T-helper 2 cell treated with Interferon-gamma antibody and Interleukin-4, amounts not matched to agents 100 ng/mL and 5 ng/mL, for 36 hours (primary cell): ENCODE measurements at regions not wholly inside any gene's neighbourhood (a gene's known extent, or its start where the extent isn't known, plus 50 kb on each side); places are given as distances from the start of the nearest gene placed in this dataset.
"Not testable (repeated sequence)": the region's sequence is repeated elsewhere in the genome, so short reads cannot be mapped to it uniquely, and the experiment has no call there.

Experiments used
- intact Hi-C: fragments of 100-400 bp; cut with micrococcal nuclease; formaldehyde crosslinking; loops from one replicate; pipeline ENCODE4 v1.15.1; 2023

DNA sequence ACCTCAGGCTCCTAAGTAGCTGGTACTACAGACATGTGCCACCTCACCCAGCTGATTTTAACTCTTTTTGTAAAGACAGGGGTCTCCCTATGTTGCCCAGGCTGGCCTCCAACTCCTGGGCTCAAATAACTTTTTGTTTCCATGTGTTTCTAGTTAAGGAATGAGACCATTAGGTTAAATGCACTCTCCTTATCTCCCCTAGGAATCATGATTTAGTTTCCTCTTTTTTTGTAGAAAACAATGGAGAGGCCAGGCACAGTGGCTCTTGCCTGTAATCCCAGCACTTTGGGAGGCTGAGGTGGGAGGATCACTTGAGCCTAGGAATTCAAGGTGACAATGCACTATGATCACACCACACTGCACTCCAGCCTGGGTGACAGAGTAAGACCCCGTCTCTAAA, 198.8 kb upstream of the C2CD4B start:
- intact Hi-C loops: no loop called here

- intact Hi-C loops: no loop called here
Measured at GRCh38 chr15:62365795-62366442, 200.8 kb upstream of the C2CD4B start.

GRCh38 chr15:62369454-62369853, 204.4 kb upstream of the C2CD4B start:
- intact Hi-C loops: no loop called here

GRCh38 chr15:62371683-62372082, 206.6 kb upstream of the C2CD4B start:
- intact Hi-C loops: not testable (repeated sequence)

GRCh38 chr15:62377736-62378480, 212.8 kb upstream of the C2CD4B start:
- intact Hi-C loops: no loop called here

DNA sequence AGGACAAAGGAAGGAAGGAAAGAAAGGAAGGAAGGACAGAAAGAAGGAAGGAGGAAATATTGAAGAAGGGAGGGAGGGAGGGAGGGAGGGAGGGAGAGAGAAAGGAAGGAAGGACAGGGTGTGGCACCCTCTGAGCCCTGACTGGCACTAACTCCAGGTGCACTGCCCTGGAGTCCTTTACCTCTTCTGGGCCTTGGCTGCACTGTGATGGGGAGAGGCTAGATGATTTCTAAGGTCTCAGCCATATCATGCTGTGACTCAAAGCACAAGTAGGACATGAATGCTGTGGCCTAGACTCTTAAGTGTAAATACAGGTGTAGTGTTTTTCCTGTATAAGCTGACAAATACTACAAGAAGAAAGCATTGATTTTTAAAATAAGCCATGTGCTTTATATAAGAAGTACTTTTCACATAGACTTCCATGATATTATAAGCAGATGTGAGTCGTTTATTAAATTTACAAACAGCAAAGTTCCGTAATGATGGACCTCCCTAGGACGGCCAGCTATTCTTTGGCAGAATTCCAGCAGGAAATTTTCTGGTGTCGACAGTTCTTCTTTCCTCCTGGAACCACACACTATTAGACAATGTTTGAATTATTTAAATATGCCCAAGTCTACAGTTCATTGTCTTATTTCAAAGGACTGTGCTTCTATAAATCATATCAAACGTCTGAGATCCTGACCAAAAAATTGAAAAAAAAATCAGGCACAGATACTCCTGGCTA, 213.8 kb upstream of the C2CD4B start:
- intact Hi-C loops: no loop called here

GRCh38 chr15:62380011-62380410, 214.9 kb upstream of the C2CD4B start:
- intact Hi-C loops: no loop called here

GRCh38 chr15:62382046-62382445, 217.0 kb upstream of the C2CD4B start:
- intact Hi-C loops: no loop called here

- intact Hi-C loops: loop anchor here (5.0 kb wide), 1 partner anchor 702 kb away; no protein-coding TSS in a partner anchor
Measured at GRCh38 chr15:62389885-62390790, 225.1 kb upstream of the C2CD4B start, which contains the start of gene TLN2. TSS of gene TLN2 (plus strand) at chr15:62390550.

DNA sequence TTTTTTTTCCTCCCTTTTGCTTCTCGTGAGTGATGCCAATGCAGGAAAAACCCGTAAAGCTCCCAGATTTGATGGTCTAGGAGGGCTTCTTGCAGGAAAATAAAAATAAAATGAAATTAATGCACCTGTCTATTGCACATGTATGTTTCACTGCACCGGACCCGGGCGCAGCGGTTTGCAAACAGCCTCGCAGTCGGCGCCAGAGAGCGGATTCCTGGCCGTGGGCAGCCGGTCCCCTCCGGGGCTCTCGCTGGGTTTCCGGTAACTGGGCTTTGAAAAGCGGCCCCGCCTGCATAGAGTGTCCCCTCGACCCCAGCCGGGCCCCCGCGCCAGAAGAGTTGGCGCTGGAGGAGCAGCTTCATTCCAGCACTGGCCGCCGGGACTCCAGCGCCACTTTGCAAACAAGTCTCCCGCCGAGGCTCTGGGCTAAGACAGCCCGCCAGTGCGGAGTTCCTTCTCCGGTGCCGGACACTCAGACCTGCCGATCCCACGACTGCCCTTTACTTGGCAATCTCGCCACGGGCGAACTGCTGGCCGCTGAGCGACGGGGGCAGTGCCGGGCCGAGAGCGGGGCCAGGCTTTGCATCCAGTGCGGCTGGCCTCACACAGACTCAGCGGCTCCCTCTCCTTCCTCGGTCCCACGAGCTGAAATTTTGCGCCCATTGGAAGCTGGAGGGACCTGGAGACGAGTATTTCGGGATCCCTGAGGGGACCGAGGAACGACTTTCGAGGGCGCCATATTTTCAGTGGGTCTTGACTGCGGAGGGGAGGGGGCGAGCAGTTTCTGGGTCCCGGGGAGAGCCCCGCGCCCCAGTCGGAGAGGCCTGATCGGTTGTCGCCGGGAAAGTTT, 225.9 kb upstream of the C2CD4B start:
- intact Hi-C loops: loop anchor here (5.0 kb wide), 1 partner anchor 701 kb away; no protein-coding TSS in a partner anchor

DNA sequence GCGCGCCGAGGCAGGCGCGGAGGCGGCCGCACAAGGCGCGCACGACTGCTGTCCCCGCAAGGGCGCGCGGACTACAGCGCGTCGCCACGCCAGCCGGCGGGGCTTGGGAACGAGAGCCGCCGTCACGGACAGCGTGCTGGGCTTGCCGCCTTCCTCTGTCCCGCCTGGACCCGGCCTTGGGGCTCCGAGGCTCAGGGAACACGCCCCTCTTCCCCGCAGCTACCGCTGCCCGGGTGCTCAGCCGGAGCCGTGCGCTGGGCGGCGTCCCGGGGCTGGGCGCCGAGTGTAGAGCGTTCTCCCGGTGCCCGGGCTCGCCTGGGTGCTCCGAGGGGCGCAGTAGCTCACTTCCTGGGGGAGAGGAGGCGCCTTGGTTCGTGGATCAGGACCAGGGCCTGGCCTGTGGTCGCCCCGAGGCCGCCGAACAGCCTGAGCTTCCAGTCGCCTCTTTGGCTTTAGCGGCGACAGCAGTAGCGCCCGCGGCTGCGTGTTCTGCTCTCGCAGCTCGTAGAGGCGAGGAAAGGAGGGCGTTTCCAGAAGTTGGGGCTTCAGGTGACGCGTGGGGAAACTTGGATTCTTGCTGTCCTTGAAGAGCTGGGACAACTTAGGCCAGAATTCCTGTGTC, 226.7 kb upstream of the C2CD4B start:
- intact Hi-C loops: loop anchor here (5.0 kb wide), 1 partner anchor 701 kb away; no protein-coding TSS in a partner anchor

DNA sequence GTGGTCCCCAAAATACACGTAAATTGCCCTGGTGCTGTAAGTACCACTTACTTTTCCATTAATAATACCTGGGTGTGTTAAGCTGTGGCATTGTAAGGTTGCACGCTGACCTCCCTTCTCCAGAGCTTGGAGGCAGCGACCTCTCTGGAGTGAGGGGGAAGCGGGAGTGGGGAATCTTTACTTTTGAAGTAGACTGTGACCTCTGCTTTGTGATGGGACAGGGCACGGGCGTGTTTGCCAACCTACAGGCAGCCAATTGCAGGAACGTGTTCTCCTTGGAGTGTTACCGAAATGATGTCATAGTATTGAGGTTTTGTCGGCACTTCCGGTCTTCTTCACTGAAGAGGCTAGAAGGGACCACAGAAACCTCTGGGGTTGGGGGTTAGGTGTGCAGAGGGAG, 227.3 kb upstream of the C2CD4B start:
- intact Hi-C loops: loop anchor here (5.0 kb wide), 1 partner anchor 700 kb away; no protein-coding TSS in a partner anchor

- intact Hi-C loops: loop anchor here (5.0 kb wide), 1 partner anchor 699 kb away; no protein-coding TSS in a partner anchor
Measured at GRCh38 chr15:62393196-62393595, 228.1 kb upstream of the C2CD4B start.

GRCh38 chr15:62394079-62394478, 229.0 kb upstream of the C2CD4B start:
- intact Hi-C loops: loop anchor here (5.0 kb wide), 1 partner anchor 698 kb away; no protein-coding TSS in a partner anchor

DNA sequence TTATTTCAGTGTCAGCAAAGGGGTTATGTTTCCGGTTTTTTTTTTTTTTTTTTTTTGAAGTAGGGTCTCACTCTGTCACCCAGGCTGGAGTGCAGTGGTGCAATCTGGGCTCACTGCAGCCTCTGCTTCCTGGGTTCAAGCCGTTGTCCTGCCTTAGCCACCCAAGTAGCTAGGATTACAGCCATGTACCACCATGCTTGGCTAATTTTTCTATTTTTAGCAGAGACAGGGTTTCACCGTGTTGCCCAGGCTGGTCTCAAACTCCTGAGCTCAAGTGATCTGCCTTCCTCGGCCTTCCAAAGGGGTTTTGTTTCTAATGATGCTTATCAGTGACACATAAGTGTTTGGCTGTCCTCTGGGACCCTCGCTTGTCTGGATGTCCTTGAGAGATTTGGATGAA, 235.7 kb upstream of the C2CD4B start:
- intact Hi-C loops: no loop called here

DNA sequence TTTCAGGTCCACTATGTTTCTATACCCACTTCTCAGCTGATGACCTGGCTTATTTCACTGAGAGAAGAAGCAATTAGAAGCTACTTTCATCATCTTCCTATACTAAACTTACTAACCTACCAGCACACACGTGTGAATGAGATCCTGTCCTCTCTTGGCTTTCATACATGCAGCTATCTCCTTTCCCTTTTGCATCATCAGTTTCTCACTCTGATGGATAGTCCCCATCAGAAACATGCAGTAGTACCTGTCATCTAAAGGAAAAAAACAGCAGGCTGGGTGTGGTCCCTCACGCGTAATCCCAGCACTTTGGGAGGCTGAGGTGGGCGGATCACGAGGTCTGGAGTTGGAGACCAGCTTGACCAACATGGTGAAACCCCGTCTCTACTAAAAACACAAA, 237.6 kb upstream of the C2CD4B start:
- intact Hi-C loops: no loop called here

- intact Hi-C loops: no loop called here
Measured at GRCh38 chr15:62403164-62403809, 238.2 kb upstream of the C2CD4B start.

- intact Hi-C loops: no loop called here
Measured at GRCh38 chr15:62404194-62404985, 239.3 kb upstream of the C2CD4B start.
